HepG2 (cell line): ENCODE measurements at regions not wholly inside any gene's neighbourhood (a gene's known extent, or its start where the extent isn't known, plus 50 kb on each side); places are given as distances from the start of the nearest gene placed in this dataset.

ENCODE experiments used
- ATAC-seq: fragments of 200-7000 bp; cut with Tn5 transposase; 3 replicates; pipeline ENCODE4 v1.9.1; 2020; ENCODE audit warnings: mild to moderate bottlenecking, moderate library complexity
- BruUV-seq: library from RNA; stranded (reverse); fragments of 400-500 nt; replicated peaks from 2 replicates; lab custom pipeline; 2021; lab: Mats Ljungman, UMichigan
- CTCF ChIA-PET: fragments of 300-600 bp; formaldehyde crosslinking; extraction: SDS; loops from one replicate; lab custom pipeline; 2021; ENCODE audit warnings: low total read pairs, inconsistent platforms, low intra/inter-chr PET ratio; lab: Yijun Ruan, JAX
- POLR2A ChIA-PET: fragments of 350-600 bp; sonication (Branson Sonifier 250); formaldehyde crosslinking; loops from one replicate; lab custom pipeline; 2020; ENCODE audit warnings: antibody characterized with exemption, inconsistent platforms; lab: Yijun Ruan, JAX
- DNase-seq: peaks from one replicate; pipeline ENCODE4 v3.0.0-alpha.2; 2015; ENCODE audit warnings: low spot score
- FAIRE-seq: peaks from 3 replicates; lab custom pipeline; 2011; peaks lifted over from hg19 to GRCh38; lab: Jason Lieb, UNC
- H2AFZ ChIP-seq: one replicate; pipeline ENCODE4 v1.6.1; 2011; ENCODE audit warnings: low read length, inconsistent platforms
- H3K27ac ChIP-seq: fragments of 300-600 bp; 3 replicates; pipeline ENCODE4 v1.8.0; 2011; ENCODE audit warnings: mixed run types, mild to moderate bottlenecking, mixed read lengths, low read length, inconsistent platforms; ENCODE audit not compliant: insufficient read depth; ENCODE audit errors: extremely low read length
- H3K27me3 ChIP-seq, 2 experiments: fragments of 200-600 bp in 1 of 2; 2 replicates in 1 of 2; 3 replicates in 1 of 2; pipeline versions ENCODE4 v1.6.0 to v1.8.0; 2011; ENCODE audit warnings: low read length in 2 of 2, mild to moderate bottlenecking in 2 of 2, moderate library complexity in 2 of 2, inconsistent platforms in 1 of 2; ENCODE audit not compliant: insufficient read depth in 2 of 2, control insufficient read depth in 1 of 2
- H3K36me3 ChIP-seq, 2 experiments: fragments of 200-600 bp in 1 of 2; replicated peaks in 1 of 2; 2 replicates in 1 of 2; 3 replicates in 1 of 2; pipeline versions ENCODE4 v1.5.1 to v1.8.0; 2011; ENCODE audit warnings: low read length in 2 of 2, inconsistent platforms in 1 of 2; ENCODE audit not compliant: insufficient read depth in 2 of 2, control insufficient read depth in 1 of 2
- H3K4me1 ChIP-seq: 2 replicates; pipeline ENCODE4 v1.5.1; 2012; ENCODE audit warnings: low read length, inconsistent platforms; ENCODE audit not compliant: insufficient read depth
- H3K4me2 ChIP-seq: 2 replicates; pipeline ENCODE4 v1.6.0; 2011; ENCODE audit warnings: low read depth, low read length, inconsistent platforms
- H3K4me3 ChIP-seq, 3 experiments: fragments of 200-600 bp in 1 of 3; sonication (generic), shearing (Covaris generic) in 1 of 3; replicated peaks in 1 of 3; 2 replicates each; pipeline ENCODE4 v1.5.1; 2011 to 2016; ENCODE audit warnings: low read length in 3 of 3, inconsistent platforms in 2 of 3, low read depth in 2 of 3, mild to moderate bottlenecking in 2 of 3, control low read depth in 1 of 3, mixed read lengths in 1 of 3; ENCODE audit not compliant: insufficient read depth in 1 of 3
- H3K79me2 ChIP-seq: one replicate; pipeline ENCODE4 v1.6.1; 2011; ENCODE audit warnings: low read length, inconsistent platforms; ENCODE audit not compliant: insufficient read depth
- H3K9ac ChIP-seq: 2 replicates; pipeline ENCODE4 v1.6.0; 2011; ENCODE audit warnings: mild to moderate bottlenecking, low read depth, low read length, inconsistent platforms; ENCODE audit not compliant: insufficient read depth
- H3K9me3 ChIP-seq: 2 replicates; pipeline ENCODE4 v1.5.1; 2012; ENCODE audit warnings: mild to moderate bottlenecking, low read length
- H4K20me1 ChIP-seq: 2 replicates; pipeline ENCODE4 v1.6.0; 2011; ENCODE audit warnings: inconsistent platforms, mild to moderate bottlenecking, low read length, moderate library complexity; ENCODE audit not compliant: insufficient read depth
- GLI4 ChIP-seq: sonication (generic); formaldehyde crosslinking; IDR thresholded peaks from 2 replicates; pipeline ENCODE4 v1.5.1; 2020; ENCODE audit warnings: missing genetic modification reagents, mild to moderate bottlenecking, moderate library complexity, borderline replicate concordance
- HIVEP1 ChIP-seq: sonication (generic); formaldehyde crosslinking; IDR thresholded peaks from 2 replicates; pipeline ENCODE4 v1.4.0; 2020; ENCODE audit warnings: mild to moderate bottlenecking, missing genetic modification reagents
- JARID2 ChIP-seq: sonication (generic); formaldehyde crosslinking; IDR thresholded peaks from 2 replicates; pipeline ENCODE4 v1.8.1; 2023; ENCODE audit warnings: missing genetic modification reagents, inconsistent platforms; ENCODE audit not compliant: insufficient replicate concordance
- MZF1 ChIP-seq: sonication (generic); formaldehyde crosslinking; IDR thresholded peaks from 2 replicates; pipeline ENCODE4 v1.8.1; 2023; ENCODE audit warnings: mild to moderate bottlenecking, missing genetic modification reagents, borderline replicate concordance
- NKX3-1 ChIP-seq: sonication (generic); formaldehyde crosslinking; IDR thresholded peaks from 2 replicates; pipeline ENCODE4 v1.5.0; 2020; ENCODE audit warnings: missing genetic modification reagents
- PHF8 ChIP-seq: sonication (generic); formaldehyde crosslinking; IDR thresholded peaks from 2 replicates; pipeline ENCODE4 v1.5.0; 2020; ENCODE audit warnings: missing genetic modification reagents
- SSRP1 ChIP-seq: IDR thresholded peaks from 2 replicates; pipeline ENCODE4 v1.6.1; 2016; ENCODE audit warnings: control low read depth
- U2AF2 ChIP-seq: fragments of 200-400 bp; formaldehyde crosslinking; IDR thresholded peaks from 2 replicates; pipeline ENCODE4 v1.6.1; 2017; ENCODE audit warnings: low read depth, mild to moderate bottlenecking, low read length
- ZNF367 ChIP-seq: sonication (generic); formaldehyde crosslinking; IDR thresholded peaks from 2 replicates; pipeline ENCODE4 v1.4.0; 2020; ENCODE audit warnings: missing genetic modification reagents, borderline replicate concordance
- WGBS: methylation state at CpG from one replicate; pipeline ENCODE4 v1.1.6; 2017; ENCODE audit warnings: low lambda C conversion rate; 5-methylcytosine and 5-hydroxymethylcytosine counted together
- in situ Hi-C: cut with HindIII; loops from 2 replicates; pipeline ENCODE4 v1.10.0; 2017; ENCODE audit warnings: low pct_unique_long_range_greater_than_20kb; ENCODE audit not compliant: extremely low pct_ligation_motif_present
- intact Hi-C: fragments of 100-400 bp; cut with micrococcal nuclease; formaldehyde crosslinking; loops from one replicate; pipeline ENCODE4 v1.10.0; 2022; ENCODE audit not compliant: unreplicated experiment
- TF ChIP-seq, protein P1 (sequence below): sonication (generic); formaldehyde crosslinking; IDR thresholded peaks from 2 replicates; pipeline ENCODE4 v1.8.1; 2023; ENCODE audit warnings: missing genetic modification reagents, inconsistent platforms, borderline replicate concordance
- TF ChIP-seq, protein P2 (sequence below): sonication (generic); formaldehyde crosslinking; IDR thresholded peaks from 2 replicates; pipeline ENCODE4 v1.5.1; 2020; ENCODE audit warnings: missing genetic modification reagents, mild to moderate bottlenecking, borderline replicate concordance

DNA sequence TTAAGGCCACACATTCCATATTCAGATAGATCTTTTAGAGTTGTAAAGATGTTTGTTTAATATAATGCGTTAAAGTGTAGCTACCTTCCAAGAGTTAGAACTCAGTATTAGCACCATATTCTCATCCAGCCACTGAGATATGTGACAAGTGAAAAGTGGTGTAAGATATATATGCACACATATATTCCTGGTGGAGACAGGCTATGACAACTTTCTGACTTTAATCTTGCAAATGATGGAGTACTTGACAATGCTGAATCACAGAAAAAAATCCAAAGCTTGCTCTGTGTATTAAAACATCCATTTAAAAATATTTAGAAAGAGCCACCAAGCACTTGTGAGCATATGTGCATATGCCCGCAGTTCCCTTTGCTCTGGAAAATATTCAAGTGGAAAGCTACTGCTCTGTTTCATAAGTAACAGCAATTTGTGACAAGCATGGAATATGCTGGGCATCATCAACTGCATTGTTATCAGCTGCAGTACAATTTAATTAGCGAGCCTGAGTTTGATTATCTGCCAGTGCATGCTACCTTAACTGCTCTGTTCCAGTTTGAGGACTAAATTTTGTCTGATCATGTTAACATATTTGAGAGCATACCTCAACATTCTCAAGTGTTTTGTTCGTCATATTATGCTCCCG is 64.8 kb downstream of the VIP start:
- no peaks in the 10 kb centered on the region for H3K27me3 ChIP-seq
- ATAC-seq: no peak
- CTCF ChIA-PET: no interaction called here

More for the DNA sequence above, 64.8 kb downstream of the VIP start:
- no peak overlapping the region for H3K4me3 ChIP-seq
- no peak overlapping the region for H3K9ac ChIP-seq
- H3K9me3 ChIP-seq: no peaks in the 10 kb centered on the region
- intact Hi-C loops: no loop called here
- 28% methylated on average over 5 of the region's 5 CpGs for WGBS
- no peaks in the 10 kb centered on the region for H3K79me2 ChIP-seq
- no peak overlapping the region for H3K27ac ChIP-seq
- no peak for FAIRE-seq
- no peak overlapping the region for H2AFZ ChIP-seq
- no peaks in the 10 kb centered on the region for H3K36me3 ChIP-seq
- TF ChIP-seq NKX3-1 (CRISPR knock-in tag) (no peak), MZF1 (no peak), SSRP1 (CRISPR knock-in tag) (no peak), GLI4 (CRISPR knock-in tag) (no peak), JARID2 (CRISPR knock-in tag) (no peak), HIVEP1 (CRISPR knock-in tag) (no peak), U2AF2 (no peak), PHF8 (no peak), ZNF367 (CRISPR knock-in tag) (no peak)
- TF ChIP-seq, protein P1, sequence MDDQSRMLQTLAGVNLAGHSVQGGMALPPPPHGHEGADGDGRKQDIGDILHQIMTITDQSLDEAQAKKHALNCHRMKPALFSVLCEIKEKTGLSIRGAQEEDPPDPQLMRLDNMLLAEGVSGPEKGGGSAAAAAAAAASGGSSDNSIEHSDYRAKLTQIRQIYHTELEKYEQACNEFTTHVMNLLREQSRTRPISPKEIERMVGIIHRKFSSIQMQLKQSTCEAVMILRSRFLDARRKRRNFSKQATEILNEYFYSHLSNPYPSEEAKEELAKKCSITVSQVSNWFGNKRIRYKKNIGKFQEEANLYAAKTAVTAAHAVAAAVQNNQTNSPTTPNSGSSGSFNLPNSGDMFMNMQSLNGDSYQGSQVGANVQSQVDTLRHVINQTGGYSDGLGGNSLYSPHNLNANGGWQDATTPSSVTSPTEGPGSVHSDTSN (CRISPR knock-in tag): no peak
- TF ChIP-seq, protein P2, sequence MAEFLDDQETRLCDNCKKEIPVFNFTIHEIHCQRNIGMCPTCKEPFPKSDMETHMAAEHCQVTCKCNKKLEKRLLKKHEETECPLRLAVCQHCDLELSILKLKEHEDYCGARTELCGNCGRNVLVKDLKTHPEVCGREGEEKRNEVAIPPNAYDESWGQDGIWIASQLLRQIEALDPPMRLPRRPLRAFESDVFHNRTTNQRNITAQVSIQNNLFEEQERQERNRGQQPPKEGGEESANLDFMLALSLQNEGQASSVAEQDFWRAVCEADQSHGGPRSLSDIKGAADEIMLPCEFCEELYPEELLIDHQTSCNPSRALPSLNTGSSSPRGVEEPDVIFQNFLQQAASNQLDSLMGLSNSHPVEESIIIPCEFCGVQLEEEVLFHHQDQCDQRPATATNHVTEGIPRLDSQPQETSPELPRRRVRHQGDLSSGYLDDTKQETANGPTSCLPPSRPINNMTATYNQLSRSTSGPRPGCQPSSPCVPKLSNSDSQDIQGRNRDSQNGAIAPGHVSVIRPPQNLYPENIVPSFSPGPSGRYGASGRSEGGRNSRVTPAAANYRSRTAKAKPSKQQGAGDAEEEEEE (CRISPR knock-in tag): no peak
- TF ChIP-seq, all 625 proteins: peak for 0
- POLR2A ChIA-PET: no interaction called here
- in situ Hi-C loops: no loop called here
- DNase-seq: no peak
- no peaks in the 10 kb centered on the region for H3K4me1 ChIP-seq
- no TSS peak for BruUV-seq
- no peaks in the 10 kb centered on the region for H4K20me1 ChIP-seq
- no peak overlapping the region for H3K4me2 ChIP-seq
